ENCODE measurements at regions not wholly inside any gene's neighbourhood (a gene's known extent, or its start where the extent isn't known, plus 50 kb on each side); places are given as distances from the start of the nearest gene placed in this dataset.

GRCh38 chr5:109529520-109529919 lies 119.7 kb upstream of the PJA2 start:
- no peak for DNase-seq

GRCh38 chr5:109524555-109524954 lies 114.8 kb upstream of the PJA2 start:
- no peak for DNase-seq

GRCh38 chr5:109524026-109524425 lies 114.3 kb upstream of the PJA2 start:
- DNase-seq, result no peak

- DNase-seq, result no peak
These were observed 112.6 kb upstream of the PJA2 start for GRCh38 chr5:109522404-109522803.

- DNase-seq, result no peak
These were observed 109.6 kb upstream of the PJA2 start for GRCh38 chr5:109519416-109519815.

- DNase-seq, result no peak
These were observed 106.6 kb upstream of the PJA2 start for GRCh38 chr5:109516390-109516789.

- peak in 1 of 3 donors; percentile 12 for DNase-seq
These were observed 102.4 kb upstream of the PJA2 start for GRCh38 chr5:109511980-109512734.

- DNase-seq, result peak; percentile 36 to 61 (median 53)
These were observed 96.8 kb upstream of the PJA2 start for GRCh38 chr5:109506556-109506955.

- DNase-seq, result peak in 2 of 3 donors; percentile 24 to 31
These were observed 86.3 kb upstream of the PJA2 start for GRCh38 chr5:109496112-109496511.

- no peak for DNase-seq
These were observed 78.1 kb upstream of the PJA2 start for GRCh38 chr5:109487753-109488420.

- DNase-seq, result no peak
These were observed 76.5 kb upstream of the PJA2 start for GRCh38 chr5:109486200-109486804.

GRCh38 chr5:109485030-109485429 lies 75.3 kb upstream of the PJA2 start:
- DNase-seq, result peak in 1 of 3 donors; percentile 24

- no peak for DNase-seq
These were observed 74.8 kb upstream of the PJA2 start for GRCh38 chr5:109484597-109484996.

GRCh38 chr5:109483395-109483971 lies 73.7 kb upstream of the PJA2 start:
- peak; percentile 31 to 53 (median 50) for DNase-seq

- DNase-seq, result no peak
These were observed 73.0 kb upstream of the PJA2 start for GRCh38 chr5:109482748-109483147.

- DNase-seq, result peak; percentile 19 to 60 (median 43)
These were observed 69.6 kb upstream of the PJA2 start for GRCh38 chr5:109479260-109479860.

GRCh38 chr5:109478830-109479229 lies 69.1 kb upstream of the PJA2 start:
- no peak for DNase-seq

GRCh38 chr5:109476292-109476691 lies 66.5 kb upstream of the PJA2 start:
- no peak for DNase-seq

GRCh38 chr5:109469896-109470662 lies 60.3 kb upstream of the PJA2 start:
- DNase-seq, result no peak

- DNase-seq, result peak; percentile 94 to 97 (median 95)
These were observed 59.1 kb upstream of the PJA2 start for GRCh38 chr5:109468737-109469420.

GRCh38 chr5:109468288-109468676 lies 58.5 kb upstream of the PJA2 start:
- no peak for DNase-seq

- no peak for DNase-seq
These were observed 57.3 kb upstream of the PJA2 start for GRCh38 chr5:109467058-109467457.

Measured in suppressor macrophage treated with lipopolysaccharide for 1 hour (primary cell).